WTC11 (cell line): ENCODE measurements at regions not wholly inside any gene's neighbourhood (a gene's known extent, or its start where the extent isn't known, plus 50 kb on each side); places are given as distances from the start of the nearest gene placed in this dataset.

ENCODE experiments used
- ATAC-seq: fragments of 200-7000 bp; cut with Tn5 transposase; 2 replicates; pipeline ENCODE4 v1.10.0; 2021; ENCODE audit warnings: mild to moderate bottlenecking, moderate library complexity
- CTCF ChIA-PET: fragments of 300-600 bp; sonication (Branson Sonifier 250); formaldehyde crosslinking; loops from one replicate; lab custom pipeline; 2021; ENCODE audit warnings: antibody characterized with exemption; lab: Charles Lee
- POLR2A ChIA-PET: fragments of 350-600 bp; sonication (Branson Sonifier 250); formaldehyde crosslinking; loops from one replicate; lab custom pipeline; 2021; ENCODE audit warnings: antibody characterized with exemption; lab: Charles Lee
- DNase-seq: peaks from one replicate; pipeline ENCODE4 v3.0.0; 2021; ENCODE audit warnings: low spot score
- H3K27ac Mint-ChIP-seq: 2 replicates; pipeline ENCODE4 v1.8.0; 2021; ENCODE audit warnings: mixed read lengths
- H3K27me3 Mint-ChIP-seq: 2 replicates; pipeline ENCODE4 v1.8.0; 2021; ENCODE audit warnings: low read depth, mild to moderate bottlenecking, moderate library complexity, mixed read lengths
- H3K36me3 Mint-ChIP-seq: 2 replicates; pipeline ENCODE4 v1.8.0; 2021; ENCODE audit warnings: mixed read lengths
- H3K4me1 Mint-ChIP-seq: 2 replicates; pipeline ENCODE4 v1.8.0; 2022; ENCODE audit warnings: mixed read lengths
- H3K4me3 Mint-ChIP-seq: 2 replicates; pipeline ENCODE4 v1.8.0; 2021; ENCODE audit warnings: mild to moderate bottlenecking, moderate library complexity, mixed read lengths
- H3K9me3 Mint-ChIP-seq: 2 replicates; pipeline ENCODE4 v1.8.0; 2021; ENCODE audit warnings: mixed read lengths
- ATF1 ChIP-seq: sonication (generic); formaldehyde crosslinking; IDR thresholded peaks from 2 replicates; pipeline ENCODE4 v1.8.1; 2023; ENCODE audit warnings: mild to moderate bottlenecking, moderate library complexity, missing genetic modification reagents
- CBFB ChIP-seq: sonication (generic); formaldehyde crosslinking; IDR thresholded peaks from 2 replicates; pipeline ENCODE4 v1.8.1; 2022; ENCODE audit warnings: mild to moderate bottlenecking, low read depth, missing genetic modification reagents
- CREB1 ChIP-seq: sonication (generic); formaldehyde crosslinking; IDR thresholded peaks from 2 replicates; pipeline ENCODE4 v1.8.0; 2023; ENCODE audit warnings: mild to moderate bottlenecking, missing genetic modification reagents
- ESRRA ChIP-seq: sonication (generic); formaldehyde crosslinking; IDR thresholded peaks from 2 replicates; pipeline ENCODE4 v1.8.1; 2022; ENCODE audit warnings: mild to moderate bottlenecking, missing genetic modification reagents, borderline replicate concordance
- KAT7 ChIP-seq: sonication (generic); formaldehyde crosslinking; IDR thresholded peaks from 2 replicates; pipeline ENCODE4 v1.8.1; 2023; ENCODE audit warnings: missing genetic modification reagents, mild to moderate bottlenecking, borderline replicate concordance
- NFYB ChIP-seq: sonication (generic); formaldehyde crosslinking; conservative IDR thresholded peaks from 2 replicates; pipeline ENCODE4 v1.8.0; 2022; ENCODE audit warnings: low read depth, missing genetic modification reagents
- NR2C2 ChIP-seq: sonication (generic); formaldehyde crosslinking; IDR thresholded peaks from 2 replicates; pipeline ENCODE4 v1.8.0; 2022; ENCODE audit warnings: mild to moderate bottlenecking, missing genetic modification reagents
- ZNF423 ChIP-seq: fragments of 250-450 bp; sonication (Bioruptor Pico); IDR thresholded peaks from 2 replicates; pipeline ENCODE4 v2.1.2; 2022; ENCODE audit warnings: mild to moderate bottlenecking, moderate library complexity
- TF ChIP-seq, protein P1 (sequence below): sonication (generic); formaldehyde crosslinking; IDR thresholded peaks from 2 replicates; pipeline ENCODE4 v1.8.0; 2022; ENCODE audit warnings: mild to moderate bottlenecking, missing genetic modification reagents
- TF ChIP-seq, protein P2 (sequence below): sonication (generic); formaldehyde crosslinking; IDR thresholded peaks from 2 replicates; pipeline ENCODE4 v1.8.1; 2022; ENCODE audit warnings: missing genetic modification reagents, borderline replicate concordance
- TF ChIP-seq, protein P3 (sequence below): fragments of 200-600 bp; IDR thresholded peaks from 2 replicates; pipeline ENCODE4 v1.8.0; 2022; ENCODE audit warnings: antibody characterized with exemption
- TF ChIP-seq, protein P4 (sequence below): sonication (generic); formaldehyde crosslinking; IDR thresholded peaks from 2 replicates; pipeline ENCODE4 v1.8.1; 2023; ENCODE audit warnings: mild to moderate bottlenecking, missing genetic modification reagents, moderate library complexity
- TF ChIP-seq, protein P5 (sequence below): sonication (generic); formaldehyde crosslinking; IDR thresholded peaks from 2 replicates; pipeline ENCODE4 v1.8.1; 2023; ENCODE audit warnings: mild to moderate bottlenecking, missing genetic modification reagents
- TF ChIP-seq, protein P6 (sequence below): fragments of 250-450 bp; sonication (Bioruptor Pico); IDR thresholded peaks from 2 replicates; pipeline ENCODE4 v1.9.0; 2021; ENCODE audit warnings: mild to moderate bottlenecking

DNA sequence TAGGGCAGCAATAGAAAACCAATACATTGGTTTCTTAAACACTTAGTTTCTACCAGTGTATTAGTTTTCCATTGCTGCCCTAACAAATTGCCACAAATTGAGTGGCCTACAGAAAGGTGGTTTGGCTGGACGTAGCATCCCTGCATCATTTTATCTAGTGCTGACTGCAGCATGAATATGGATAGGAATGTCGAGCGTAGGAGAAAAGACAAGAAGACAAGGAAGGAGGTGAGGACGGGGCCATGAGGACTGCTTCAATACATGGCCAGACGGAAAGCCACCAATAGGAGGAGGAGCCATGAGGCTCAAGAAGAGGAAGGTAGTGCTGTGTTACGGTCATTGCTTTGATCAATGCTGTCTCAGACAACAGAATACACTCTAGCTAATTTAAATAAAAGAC lies 154.5 kb upstream of the NDUFV2 start (continued):
- no peak for TF ChIP-seq KAT7 (CRISPR knock-in tag)

DNA sequence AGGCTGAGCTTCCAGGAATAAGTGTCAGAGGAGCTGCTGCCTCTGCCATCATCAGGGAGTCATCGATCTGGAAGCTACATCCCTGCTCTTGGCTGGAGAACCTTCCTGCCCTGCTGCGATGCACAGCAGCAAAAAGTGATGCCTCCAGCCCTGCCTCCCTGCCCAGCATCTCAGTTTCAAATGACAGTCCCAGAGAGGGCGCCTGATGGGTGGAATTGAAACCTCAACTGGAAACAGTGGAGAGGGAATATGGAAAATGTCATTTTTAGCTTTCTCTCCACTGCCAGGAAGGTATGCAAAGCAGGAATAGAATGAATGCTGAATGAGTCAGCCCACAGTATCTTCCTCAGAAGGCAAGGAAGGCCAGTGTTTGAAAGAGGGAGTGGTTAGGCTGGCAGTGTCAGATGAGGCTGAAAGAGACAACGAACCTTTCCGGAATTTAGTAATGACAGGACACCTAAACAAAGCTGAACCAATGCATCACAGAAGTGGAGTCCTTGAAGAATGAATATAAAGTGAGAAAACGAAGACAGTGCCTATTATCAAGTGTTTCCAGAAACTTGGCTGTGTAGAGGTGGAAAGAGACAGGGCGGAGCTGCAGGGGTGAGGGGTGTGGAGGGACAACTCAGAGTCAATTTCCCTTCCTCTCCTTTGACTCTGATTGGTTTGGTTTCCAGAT lies 153.9 kb upstream of the NDUFV2 start:
- DNase-seq (no peak), ATAC-seq (peak; percentile 49)
- TF ChIP-seq, protein P1, sequence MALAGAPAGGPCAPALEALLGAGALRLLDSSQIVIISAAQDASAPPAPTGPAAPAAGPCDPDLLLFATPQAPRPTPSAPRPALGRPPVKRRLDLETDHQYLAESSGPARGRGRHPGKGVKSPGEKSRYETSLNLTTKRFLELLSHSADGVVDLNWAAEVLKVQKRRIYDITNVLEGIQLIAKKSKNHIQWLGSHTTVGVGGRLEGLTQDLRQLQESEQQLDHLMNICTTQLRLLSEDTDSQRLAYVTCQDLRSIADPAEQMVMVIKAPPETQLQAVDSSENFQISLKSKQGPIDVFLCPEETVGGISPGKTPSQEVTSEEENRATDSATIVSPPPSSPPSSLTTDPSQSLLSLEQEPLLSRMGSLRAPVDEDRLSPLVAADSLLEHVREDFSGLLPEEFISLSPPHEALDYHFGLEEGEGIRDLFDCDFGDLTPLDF (CRISPR knock-in tag), result no peak
- no peak for TF ChIP-seq NFYB (CRISPR knock-in tag)
- no peak for TF ChIP-seq ESRRA
- TF ChIP-seq, protein P2, sequence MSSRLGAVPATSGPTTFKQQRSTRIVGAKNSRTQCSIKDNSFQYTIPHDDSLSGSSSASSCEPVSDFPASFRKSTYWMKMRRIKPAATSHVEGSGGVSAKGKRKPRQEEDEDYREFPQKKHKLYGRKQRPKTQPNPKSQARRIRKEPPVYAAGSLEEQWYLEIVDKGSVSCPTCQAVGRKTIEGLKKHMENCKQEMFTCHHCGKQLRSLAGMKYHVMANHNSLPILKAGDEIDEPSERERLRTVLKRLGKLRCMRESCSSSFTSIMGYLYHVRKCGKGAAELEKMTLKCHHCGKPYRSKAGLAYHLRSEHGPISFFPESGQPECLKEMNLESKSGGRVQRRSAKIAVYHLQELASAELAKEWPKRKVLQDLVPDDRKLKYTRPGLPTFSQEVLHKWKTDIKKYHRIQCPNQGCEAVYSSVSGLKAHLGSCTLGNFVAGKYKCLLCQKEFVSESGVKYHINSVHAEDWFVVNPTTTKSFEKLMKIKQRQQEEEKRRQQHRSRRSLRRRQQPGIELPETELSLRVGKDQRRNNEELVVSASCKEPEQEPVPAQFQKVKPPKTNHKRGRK (CRISPR knock-in tag), result no peak
- TF ChIP-seq, protein P3, sequence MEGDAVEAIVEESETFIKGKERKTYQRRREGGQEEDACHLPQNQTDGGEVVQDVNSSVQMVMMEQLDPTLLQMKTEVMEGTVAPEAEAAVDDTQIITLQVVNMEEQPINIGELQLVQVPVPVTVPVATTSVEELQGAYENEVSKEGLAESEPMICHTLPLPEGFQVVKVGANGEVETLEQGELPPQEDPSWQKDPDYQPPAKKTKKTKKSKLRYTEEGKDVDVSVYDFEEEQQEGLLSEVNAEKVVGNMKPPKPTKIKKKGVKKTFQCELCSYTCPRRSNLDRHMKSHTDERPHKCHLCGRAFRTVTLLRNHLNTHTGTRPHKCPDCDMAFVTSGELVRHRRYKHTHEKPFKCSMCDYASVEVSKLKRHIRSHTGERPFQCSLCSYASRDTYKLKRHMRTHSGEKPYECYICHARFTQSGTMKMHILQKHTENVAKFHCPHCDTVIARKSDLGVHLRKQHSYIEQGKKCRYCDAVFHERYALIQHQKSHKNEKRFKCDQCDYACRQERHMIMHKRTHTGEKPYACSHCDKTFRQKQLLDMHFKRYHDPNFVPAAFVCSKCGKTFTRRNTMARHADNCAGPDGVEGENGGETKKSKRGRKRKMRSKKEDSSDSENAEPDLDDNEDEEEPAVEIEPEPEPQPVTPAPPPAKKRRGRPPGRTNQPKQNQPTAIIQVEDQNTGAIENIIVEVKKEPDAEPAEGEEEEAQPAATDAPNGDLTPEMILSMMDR, result no peak
- TF ChIP-seq NR2C2, result no peak
- TF ChIP-seq, protein P4, sequence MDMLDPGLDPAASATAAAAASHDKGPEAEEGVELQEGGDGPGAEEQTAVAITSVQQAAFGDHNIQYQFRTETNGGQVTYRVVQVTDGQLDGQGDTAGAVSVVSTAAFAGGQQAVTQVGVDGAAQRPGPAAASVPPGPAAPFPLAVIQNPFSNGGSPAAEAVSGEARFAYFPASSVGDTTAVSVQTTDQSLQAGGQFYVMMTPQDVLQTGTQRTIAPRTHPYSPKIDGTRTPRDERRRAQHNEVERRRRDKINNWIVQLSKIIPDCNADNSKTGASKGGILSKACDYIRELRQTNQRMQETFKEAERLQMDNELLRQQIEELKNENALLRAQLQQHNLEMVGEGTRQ, result no peak
- no peak for TF ChIP-seq CBFB (CRISPR knock-in tag)
- TF ChIP-seq ZNF423 (CRISPR knock-in tag), result no peak
- TF ChIP-seq KAT7 (CRISPR knock-in tag), result no peak
- TF ChIP-seq CREB1 (CRISPR knock-in tag), result no peak
- TF ChIP-seq ATF1 (CRISPR knock-in tag), result no peak
- TF ChIP-seq, protein P5, sequence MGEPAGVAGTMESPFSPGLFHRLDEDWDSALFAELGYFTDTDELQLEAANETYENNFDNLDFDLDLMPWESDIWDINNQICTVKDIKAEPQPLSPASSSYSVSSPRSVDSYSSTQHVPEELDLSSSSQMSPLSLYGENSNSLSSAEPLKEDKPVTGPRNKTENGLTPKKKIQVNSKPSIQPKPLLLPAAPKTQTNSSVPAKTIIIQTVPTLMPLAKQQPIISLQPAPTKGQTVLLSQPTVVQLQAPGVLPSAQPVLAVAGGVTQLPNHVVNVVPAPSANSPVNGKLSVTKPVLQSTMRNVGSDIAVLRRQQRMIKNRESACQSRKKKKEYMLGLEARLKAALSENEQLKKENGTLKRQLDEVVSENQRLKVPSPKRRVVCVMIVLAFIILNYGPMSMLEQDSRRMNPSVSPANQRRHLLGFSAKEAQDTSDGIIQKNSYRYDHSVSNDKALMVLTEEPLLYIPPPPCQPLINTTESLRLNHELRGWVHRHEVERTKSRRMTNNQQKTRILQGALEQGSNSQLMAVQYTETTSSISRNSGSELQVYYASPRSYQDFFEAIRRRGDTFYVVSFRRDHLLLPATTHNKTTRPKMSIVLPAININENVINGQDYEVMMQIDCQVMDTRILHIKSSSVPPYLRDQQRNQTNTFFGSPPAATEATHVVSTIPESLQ (CRISPR knock-in tag), result no peak
- TF ChIP-seq, protein P6, sequence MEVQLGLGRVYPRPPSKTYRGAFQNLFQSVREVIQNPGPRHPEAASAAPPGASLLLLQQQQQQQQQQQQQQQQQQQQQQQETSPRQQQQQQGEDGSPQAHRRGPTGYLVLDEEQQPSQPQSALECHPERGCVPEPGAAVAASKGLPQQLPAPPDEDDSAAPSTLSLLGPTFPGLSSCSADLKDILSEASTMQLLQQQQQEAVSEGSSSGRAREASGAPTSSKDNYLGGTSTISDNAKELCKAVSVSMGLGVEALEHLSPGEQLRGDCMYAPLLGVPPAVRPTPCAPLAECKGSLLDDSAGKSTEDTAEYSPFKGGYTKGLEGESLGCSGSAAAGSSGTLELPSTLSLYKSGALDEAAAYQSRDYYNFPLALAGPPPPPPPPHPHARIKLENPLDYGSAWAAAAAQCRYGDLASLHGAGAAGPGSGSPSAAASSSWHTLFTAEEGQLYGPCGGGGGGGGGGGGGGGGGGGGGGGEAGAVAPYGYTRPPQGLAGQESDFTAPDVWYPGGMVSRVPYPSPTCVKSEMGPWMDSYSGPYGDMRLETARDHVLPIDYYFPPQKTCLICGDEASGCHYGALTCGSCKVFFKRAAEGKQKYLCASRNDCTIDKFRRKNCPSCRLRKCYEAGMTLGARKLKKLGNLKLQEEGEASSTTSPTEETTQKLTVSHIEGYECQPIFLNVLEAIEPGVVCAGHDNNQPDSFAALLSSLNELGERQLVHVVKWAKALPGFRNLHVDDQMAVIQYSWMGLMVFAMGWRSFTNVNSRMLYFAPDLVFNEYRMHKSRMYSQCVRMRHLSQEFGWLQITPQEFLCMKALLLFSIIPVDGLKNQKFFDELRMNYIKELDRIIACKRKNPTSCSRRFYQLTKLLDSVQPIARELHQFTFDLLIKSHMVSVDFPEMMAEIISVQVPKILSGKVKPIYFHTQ, result no peak
- Mint-ChIP-seq H3K27ac (peak overlapping the region; percentile 6; the same call in 1 of the 2 replicates), H3K27me3 (no peaks in the 10 kb centered on the region; the same call in 1 of the 2 replicates), H3K4me3 (no peak overlapping the region), H3K4me1 (peaks cover 41% of the 10 kb centered on the region), H3K36me3 (peaks cover 9% of the 10 kb centered on the region), H3K9me3 (peaks cover 20% of the 10 kb centered on the region)
- CTCF ChIA-PET, result no interaction called here
- POLR2A ChIA-PET, result no interaction called here
